Neutrophil (primary cell): ENCODE measurements at regions not wholly inside any gene's neighbourhood (a gene's known extent, or its start where the extent isn't known, plus 50 kb on each side); places are given as distances from the start of the nearest gene placed in this dataset.

Source experiments
- H3K27ac ChIP-seq: fragments of 200-600 bp; sonication (generic); 2 replicates; pipeline ENCODE4 v1.5.1; 2016; ENCODE audit warnings: mild to moderate bottlenecking, moderate library complexity
- H3K27me3 ChIP-seq: fragments of 200-600 bp; sonication (generic); 2 replicates; pipeline ENCODE4 v1.6.0; 2016; ENCODE audit warnings: mild to moderate bottlenecking
- H3K36me3 ChIP-seq: fragments of 200-600 bp; sonication (generic); 2 replicates; pipeline ENCODE4 v1.5.1; 2017
- H3K4me1 ChIP-seq, 2 experiments: fragments of 200-600 bp in 1 of 2; sonication (generic) in 1 of 2; 1 replicate in 1 of 2; 2 replicates in 1 of 2; pipeline versions ENCODE4 v1.5.1 to v1.6.1; 2013 to 2016; ENCODE audit warnings: low read depth in 1 of 2, low read length in 1 of 2, mild to moderate bottlenecking in 1 of 2, moderate library complexity in 1 of 2; ENCODE audit not compliant: control insufficient read depth in 1 of 2, insufficient read depth in 1 of 2
- H3K4me3 ChIP-seq, 2 experiments: fragments of 200-600 bp in 1 of 2; sonication (generic) in 1 of 2; 1 replicate in 1 of 2; 2 replicates in 1 of 2; pipeline ENCODE4 v1.5.1; 2013 to 2016; ENCODE audit warnings: low read depth in 1 of 2, low read length in 1 of 2, mild to moderate bottlenecking in 1 of 2, moderate library complexity in 1 of 2
- H3K9me3 ChIP-seq: fragments of 200-600 bp; sonication (generic); 2 replicates; pipeline ENCODE4 v1.5.1; 2016
- TF ChIP-seq, protein P1 (sequence below): fragments of 200-600 bp; sonication (generic); IDR thresholded peaks from 2 replicates; pipeline ENCODE4 v1.5.1; 2016; ENCODE audit warnings: antibody characterized with exemption

DNA sequence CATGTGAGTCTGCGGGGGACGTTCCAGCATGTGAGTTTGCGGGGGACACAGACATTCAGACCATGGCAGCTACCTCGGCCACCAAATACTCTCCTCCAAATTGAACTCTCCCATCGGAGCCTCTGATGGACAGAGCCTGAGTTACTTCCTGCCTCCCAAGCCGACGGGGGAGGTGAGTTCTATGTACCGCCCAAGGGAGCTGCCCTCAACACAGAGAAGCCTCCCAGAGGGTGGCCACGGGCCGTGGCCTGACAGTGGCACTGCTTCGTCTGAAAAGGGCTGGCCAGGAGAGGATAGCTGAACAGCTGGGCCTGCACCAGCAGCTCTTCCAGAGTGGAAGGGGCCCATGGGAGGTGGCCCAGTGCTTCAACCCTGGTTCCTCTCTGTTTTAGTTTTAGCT is 274.5 kb upstream of the PPP2R2D start:
- Histone ChIP-seq H3K4me3 (no peak overlapping the region), H3K27ac (no peak overlapping the region), H3K4me1 (no peaks in the 10 kb centered on the region), H3K9me3 (no peaks in the 10 kb centered on the region), H3K36me3 (no peaks in the 10 kb centered on the region), H3K27me3 (no peaks in the 10 kb centered on the region)
- TF ChIP-seq, protein P1, sequence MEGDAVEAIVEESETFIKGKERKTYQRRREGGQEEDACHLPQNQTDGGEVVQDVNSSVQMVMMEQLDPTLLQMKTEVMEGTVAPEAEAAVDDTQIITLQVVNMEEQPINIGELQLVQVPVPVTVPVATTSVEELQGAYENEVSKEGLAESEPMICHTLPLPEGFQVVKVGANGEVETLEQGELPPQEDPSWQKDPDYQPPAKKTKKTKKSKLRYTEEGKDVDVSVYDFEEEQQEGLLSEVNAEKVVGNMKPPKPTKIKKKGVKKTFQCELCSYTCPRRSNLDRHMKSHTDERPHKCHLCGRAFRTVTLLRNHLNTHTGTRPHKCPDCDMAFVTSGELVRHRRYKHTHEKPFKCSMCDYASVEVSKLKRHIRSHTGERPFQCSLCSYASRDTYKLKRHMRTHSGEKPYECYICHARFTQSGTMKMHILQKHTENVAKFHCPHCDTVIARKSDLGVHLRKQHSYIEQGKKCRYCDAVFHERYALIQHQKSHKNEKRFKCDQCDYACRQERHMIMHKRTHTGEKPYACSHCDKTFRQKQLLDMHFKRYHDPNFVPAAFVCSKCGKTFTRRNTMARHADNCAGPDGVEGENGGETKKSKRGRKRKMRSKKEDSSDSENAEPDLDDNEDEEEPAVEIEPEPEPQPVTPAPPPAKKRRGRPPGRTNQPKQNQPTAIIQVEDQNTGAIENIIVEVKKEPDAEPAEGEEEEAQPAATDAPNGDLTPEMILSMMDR, result no peak

DNA sequence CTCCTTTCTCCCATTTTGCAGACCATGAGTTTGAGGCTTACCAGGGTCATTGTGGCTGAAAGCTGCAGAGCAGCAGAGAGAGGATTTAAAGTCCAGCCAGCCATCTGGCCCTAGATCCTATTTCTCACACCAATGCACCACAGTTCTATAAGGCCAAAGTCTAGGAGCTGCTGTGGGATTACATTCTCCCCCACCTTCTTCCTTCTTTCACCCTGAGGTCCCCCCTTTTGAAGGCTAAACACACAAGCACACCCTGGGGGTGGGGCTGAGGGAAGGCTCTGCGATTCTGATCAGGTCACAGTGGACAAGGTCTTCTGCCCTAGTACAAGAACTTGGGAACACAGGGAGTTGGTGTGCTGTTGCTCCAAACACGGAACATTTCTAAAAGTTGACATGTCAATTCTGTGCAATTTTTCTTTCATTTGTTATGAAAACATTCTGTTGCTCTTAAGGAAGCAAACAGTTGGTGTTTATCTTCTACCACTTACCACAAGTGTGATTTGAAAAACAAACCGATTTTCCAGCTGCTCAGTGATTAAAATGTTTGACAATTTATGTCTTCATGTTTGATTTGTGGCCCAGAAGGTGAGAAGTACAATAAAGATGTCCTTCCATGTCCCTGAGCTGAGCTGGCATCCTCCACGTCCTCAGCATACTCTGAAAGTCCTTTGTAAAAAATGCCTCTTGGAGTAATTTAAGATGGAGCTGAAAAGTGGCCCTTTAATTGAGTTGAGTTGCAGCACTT is 271.6 kb upstream of the PPP2R2D start:
- Histone ChIP-seq H3K36me3 (no peaks in the 10 kb centered on the region), H3K4me3 (no peak overlapping the region), H3K27ac (no peak overlapping the region), H3K9me3 (no peaks in the 10 kb centered on the region), H3K4me1 (no peaks in the 10 kb centered on the region), H3K27me3 (no peaks in the 10 kb centered on the region)
- TF ChIP-seq, protein P1, result no peak

DNA sequence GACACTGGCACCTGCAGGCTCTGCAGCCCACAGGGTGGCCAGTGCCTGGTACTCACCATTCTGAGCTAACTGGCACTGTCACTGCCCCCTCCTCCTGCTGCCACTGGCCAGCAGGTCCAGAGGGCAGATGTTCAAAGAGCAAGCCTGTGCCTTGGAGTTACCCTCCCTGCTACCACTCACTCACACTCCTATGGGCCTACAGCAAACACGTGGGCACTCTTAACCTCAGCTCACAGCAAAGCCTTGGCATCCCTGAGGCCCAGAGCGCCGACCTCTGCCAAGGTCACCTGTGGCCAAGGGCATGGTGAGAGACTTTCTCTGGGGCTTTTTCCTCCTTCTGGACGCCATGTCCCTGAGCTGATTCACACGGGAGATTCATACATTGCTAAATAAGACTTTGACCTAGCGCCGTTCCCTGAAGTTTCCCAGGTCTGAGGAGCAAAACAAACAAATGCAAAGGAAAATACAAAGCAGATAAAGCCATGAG is 270.0 kb upstream of the PPP2R2D start:
- Histone ChIP-seq H3K4me1 (no peaks in the 10 kb centered on the region), H3K36me3 (no peaks in the 10 kb centered on the region), H3K27ac (no peak overlapping the region), H3K4me3 (no peak overlapping the region), H3K27me3 (no peaks in the 10 kb centered on the region), H3K9me3 (no peaks in the 10 kb centered on the region)
- TF ChIP-seq, protein P1, result no peak

DNA sequence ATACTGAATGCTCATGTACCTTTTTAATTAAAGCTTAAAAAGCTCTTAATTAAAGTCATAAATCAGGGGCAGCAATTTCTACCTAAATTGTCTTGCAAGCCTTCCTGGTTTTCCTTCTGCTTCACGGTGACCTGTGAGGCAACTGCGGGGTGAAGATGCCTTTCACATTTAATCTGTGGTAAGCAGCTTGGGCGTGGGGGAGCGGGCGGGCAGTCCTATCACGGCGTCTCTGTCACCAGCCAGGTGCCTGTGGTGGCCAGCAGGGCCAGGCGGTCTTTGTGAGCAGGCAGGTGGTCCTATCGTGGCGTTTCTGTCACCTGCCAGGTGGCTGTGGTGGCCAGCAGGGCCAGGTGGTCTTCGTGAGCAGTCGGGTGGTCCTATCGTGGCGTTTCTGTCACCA is 269.2 kb upstream of the PPP2R2D start:
- no peaks in the 10 kb centered on the region for H3K36me3 ChIP-seq
- TF ChIP-seq, protein P1, result no peak
- H3K9me3 ChIP-seq, result no peaks in the 10 kb centered on the region
- no peak overlapping the region for H3K27ac ChIP-seq
- H3K4me1 ChIP-seq, result no peaks in the 10 kb centered on the region
- H3K4me3 ChIP-seq, result no peak overlapping the region
- H3K27me3 ChIP-seq, result no peaks in the 10 kb centered on the region

DNA sequence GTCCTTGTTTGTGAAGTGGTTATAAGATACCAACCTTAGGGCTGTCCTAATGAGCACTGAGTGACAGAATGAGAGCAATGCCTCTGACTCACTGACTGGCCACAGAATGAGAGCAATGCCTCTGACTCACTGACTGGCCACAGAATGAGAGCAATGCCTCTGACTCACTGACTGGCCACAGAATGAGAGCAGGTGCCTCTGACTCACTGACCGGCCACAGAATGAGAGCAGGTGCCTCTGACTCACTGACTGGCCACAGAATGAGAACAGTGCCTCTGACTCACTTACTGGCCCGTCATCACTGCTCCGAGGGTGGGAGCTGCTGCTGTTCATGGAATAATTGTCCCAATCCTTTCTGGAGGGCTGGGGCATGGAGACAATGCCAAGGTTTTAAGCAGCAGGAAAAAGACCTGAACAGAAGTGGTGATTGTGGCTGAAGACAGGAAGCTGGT is 265.2 kb upstream of the PPP2R2D start:
- Histone ChIP-seq H3K9me3 (no peaks in the 10 kb centered on the region), H3K36me3 (no peaks in the 10 kb centered on the region), H3K27me3 (no peaks in the 10 kb centered on the region), H3K4me3 (no peak overlapping the region), H3K27ac (no peak overlapping the region), H3K4me1 (no peaks in the 10 kb centered on the region)
- TF ChIP-seq, protein P1, result no peak
